ELR (cell line): ENCODE measurements at regions not wholly inside any gene's neighbourhood (a gene's known extent, or its start where the extent isn't known, plus 50 kb on each side); places are given as distances from the start of the nearest gene placed in this dataset.
A peak's percentile ranks its signal among the peaks of the same experiment; 100 is the strongest.
"Not testable (repeated sequence)": the region's sequence is repeated elsewhere in the genome, so short reads cannot be mapped to it uniquely, and the experiment has no call there.

ENCODE experiments used
- DNase-seq: peaks from one replicate; pipeline ENCODE4 v3.0.0-alpha.2; 2015; ENCODE audit warnings: low read depth

GRCh38 chrX:155819966-155820491 is 61.1 kb upstream of the VAMP7 start:
- DNase-seq = peak; percentile 73

DNA sequence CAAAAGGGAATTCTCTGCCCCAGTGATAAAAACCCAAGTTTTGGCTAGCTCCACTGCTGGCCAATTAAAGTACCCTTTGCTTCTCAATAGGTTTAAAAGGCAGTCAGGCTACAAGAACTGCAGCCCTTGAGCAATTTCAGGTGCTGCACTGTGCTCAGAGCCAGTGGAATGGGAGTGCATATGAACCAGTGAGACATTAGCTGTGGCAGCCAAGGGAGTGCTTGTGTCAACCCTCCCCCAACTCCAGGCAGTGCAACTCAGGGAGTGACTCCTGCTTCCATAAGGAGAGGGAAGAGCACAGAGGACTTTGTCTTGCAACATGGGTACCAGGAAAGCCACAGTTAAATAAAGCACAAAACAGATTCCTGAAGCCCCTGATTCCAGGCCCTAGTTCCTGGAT is 61.6 kb upstream of the VAMP7 start:
- no peak for DNase-seq

DNA sequence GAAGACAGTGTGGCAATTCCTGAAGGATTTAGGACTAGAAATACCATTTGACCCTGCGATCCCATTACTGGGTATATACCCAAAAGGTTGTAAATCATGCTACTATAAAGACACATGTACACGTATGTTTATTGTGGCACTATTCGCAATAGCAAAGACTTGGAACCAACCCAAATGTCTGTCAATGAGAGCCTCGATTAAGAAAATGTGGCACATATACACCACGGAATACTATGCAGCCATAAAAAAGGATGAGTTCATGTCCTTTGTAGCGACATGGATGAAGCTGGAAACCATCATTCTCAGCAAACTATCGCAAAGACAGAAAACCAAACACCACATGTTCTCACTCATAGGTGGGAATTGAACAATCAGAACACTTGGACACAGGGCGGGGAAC is 66.8 kb upstream of the VAMP7 start:
- not testable (repeated sequence) for DNase-seq

DNA sequence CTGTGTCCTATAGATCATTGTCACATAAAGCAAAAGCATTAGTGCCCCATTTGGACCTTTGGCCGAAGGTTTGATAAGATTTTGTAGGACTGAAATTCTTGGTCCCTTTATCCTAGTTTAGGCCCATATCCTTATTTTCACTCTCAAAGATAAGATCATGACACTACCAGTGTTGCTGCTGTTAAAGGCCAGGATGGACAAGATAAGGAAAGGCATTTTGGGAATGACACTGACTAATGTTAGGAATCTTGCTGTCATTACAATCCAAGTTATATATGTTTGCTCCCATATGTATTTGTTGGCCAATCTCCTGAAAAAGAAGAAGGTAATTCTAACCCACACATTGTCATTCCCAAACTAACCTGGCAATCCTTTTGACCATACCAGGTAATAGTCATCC is 101.3 kb upstream of the VAMP7 start:
- no peak for DNase-seq

DNA sequence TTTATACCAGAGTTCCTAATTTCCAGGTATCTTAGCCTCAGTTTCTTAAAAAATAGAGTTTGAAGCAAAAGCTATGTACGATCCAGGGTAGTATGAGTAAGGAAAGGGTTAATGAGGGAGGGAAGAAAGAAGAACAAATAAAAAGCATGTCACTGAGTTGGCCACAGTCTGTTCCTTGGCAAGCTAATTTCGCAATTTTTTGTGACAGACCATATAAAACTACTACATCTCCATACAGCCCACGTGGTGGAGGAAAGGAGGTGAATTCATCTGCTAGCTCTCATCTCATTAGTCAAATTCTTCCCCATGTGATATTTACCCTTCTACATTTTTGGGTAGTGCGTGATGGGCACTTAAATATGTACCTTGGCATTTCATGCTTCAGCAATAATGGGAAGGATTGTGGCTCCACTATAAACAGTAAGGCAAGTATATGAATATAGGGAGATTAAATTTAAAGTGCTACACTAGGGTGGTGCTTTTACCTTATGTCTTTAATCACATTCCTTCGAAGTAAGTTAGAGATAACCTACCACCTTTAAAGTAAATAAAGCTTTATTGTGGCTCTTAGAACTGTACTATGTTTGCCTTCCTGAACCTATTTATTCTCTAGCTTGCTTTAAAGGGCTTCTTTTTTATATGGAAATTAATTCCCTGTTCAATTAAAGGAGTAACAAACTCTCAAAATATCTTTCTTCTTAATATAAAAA is 102.1 kb upstream of the VAMP7 start:
- DNase-seq = no peak

DNA sequence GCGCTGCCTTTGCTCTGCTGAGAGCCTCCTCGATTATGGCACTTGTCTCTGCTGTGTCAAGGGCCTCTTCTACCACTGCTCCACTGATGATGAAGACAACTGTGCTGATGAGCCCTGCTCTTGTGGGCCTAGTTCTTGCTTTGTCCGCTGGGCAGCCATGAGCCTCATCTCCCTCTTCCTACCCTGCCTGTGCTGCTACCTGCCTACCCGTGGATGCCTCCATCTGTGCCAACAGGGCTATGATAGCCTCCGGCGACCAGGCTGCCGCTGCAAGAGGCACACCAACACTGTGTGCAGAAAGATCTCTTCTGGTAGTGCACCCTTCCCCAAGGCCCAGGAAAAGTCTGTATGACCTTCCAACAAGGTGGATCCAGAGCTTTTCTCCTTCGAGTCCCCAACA is 106.8 kb upstream of the VAMP7 start:
- no peak for DNase-seq

- peak; percentile 61 for DNase-seq
Observed at GRCh38 chrX:155767876-155768769, 113.0 kb upstream of the VAMP7 start.

GRCh38 chrX:155767051-155767875 is 113.9 kb upstream of the VAMP7 start:
- DNase-seq = peak; percentile 84

DNA sequence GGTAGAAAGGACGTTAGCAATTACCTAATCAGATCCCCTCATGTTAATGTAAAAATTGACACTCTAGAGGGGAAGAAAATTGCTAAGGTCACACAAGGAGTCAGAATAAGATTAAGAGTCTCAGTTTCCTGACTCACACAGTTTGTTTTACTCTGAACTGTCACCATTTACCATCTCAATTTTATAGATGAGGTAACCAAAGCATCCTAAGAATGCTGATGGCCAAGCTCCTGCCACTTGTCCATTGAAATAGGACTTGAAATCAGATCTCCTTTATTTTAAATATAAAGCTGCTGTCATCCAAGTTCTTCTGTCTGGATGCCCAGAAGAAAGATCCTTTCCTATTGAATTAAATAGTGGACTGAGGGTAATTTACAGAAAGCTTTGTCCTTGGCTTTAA is 114.8 kb upstream of the VAMP7 start:
- DNase-seq = no peak

DNA sequence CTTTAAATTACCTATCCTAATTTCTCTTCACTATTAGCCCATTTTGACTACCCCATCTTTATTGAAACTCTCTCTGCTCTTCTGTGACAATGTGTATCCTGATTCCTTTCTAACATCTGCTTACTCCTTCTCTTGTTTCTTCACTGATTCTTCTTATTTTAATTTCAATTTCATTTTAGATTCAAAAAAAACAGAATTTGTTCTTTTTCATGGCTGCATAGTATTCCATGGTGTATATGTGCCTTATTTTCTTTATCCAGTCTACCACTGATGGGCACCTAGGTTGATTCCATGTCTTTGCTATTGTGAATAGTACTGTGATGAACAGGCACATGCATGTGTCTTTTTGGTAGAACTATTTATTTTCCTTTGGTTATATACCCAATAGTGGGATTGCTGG is 120.0 kb upstream of the VAMP7 start:
- DNase-seq = no peak

DNA sequence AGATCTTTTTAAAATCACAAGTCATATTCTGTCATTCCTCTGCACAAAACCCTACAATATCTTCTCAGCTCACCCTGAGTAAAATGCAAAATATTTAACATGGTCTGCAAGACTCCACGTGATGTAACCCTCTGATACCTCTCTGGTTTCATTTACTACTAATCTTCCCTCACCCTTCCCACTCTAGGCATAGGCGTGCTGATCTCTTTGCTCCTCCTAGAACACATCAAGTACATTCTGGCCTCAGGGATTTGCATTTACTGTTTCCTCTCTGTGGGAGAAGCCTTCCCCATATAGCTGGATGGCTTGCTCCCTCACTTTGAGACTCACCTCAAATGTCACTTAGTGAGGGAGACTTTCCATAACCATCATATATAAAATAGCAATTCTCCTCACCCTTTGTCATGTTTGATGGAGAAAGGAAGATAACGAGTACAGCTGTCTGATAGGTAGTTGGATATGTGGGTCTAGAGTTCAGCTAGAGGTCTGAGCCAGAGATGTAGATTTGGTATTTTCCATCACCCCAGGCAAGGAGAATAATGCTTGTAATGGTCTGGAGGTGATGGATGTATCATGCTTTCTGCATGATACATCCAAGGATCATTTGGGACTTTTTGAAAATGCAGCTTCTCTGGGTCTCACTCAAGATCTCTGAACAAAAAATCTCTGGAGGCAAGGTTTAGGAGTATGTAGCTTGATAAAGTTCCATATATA is 123.9 kb upstream of the VAMP7 start:
- DNase-seq = no peak

DNA sequence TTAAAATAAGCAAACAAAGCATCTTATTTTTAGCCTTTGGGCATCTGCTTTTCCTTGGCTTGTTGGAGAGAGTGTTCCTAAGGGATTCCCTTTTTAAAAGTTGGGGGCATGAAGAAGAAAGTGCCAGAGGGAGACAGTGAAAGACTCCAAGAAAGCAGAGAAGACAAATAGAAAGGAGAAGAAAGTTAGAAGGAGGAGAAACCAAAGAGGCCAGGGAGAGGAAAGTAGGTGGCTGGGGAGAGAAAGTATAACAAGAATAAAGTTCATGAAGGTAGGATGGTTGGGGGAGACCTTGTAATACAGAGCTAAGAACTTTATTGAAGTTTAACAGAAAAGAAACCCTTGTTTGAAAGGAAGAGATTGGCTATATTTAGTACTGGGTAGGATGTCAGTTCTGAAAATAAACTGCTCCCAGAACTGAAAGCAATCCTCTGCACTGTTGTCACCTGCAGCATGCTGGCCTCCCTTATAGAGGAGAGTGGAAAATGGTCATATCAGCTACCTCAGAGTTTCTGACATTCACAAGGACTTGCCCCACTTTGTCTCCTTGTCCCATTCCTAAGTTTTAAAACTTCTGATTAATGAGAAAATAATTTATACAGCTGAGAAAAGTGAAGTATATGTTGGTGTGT is 125.3 kb upstream of the VAMP7 start:
- DNase-seq = no peak

DNA sequence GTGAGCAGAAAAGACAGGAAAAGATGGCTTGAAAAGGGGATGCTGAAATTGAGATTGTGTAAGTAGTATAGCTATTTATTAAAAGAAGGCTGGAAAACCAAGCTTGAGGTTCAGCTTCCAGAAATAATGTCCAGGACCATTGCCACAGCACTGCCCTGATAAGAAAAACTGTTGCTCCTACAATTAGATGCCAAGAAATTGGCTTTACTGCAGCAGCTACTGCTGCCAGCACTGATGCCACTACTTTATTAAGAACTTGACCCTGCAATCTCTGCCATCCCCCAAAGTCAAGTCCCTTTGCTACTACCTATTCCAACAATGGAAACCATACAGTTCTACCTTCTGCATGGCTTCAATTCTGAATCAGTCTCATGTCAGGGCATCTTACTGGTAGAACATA is 130.0 kb upstream of the VAMP7 start:
- DNase-seq = no peak

DNA sequence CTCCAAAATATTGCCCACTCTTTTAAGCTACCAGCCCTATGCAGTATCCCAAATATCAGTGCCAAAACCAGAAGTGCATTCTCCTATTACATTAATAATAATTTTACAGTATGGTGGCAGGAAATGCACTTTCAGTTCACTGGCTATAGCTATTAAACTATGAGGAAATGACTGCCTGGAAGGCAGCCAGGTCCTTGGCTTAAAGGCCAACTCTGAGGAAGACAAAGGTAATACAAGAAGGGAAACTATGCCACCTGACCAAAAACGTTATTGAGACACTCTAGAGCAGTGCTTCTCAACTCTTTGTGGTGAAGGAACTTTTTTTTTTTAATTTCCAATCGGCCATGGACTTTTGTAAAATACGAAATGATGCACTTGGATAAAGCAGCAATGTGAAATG is 133.6 kb upstream of the VAMP7 start:
- no peak for DNase-seq

GRCh38 chrX:155745792-155746191 is 133.0 kb upstream of the TMLHE start:
- no peak for DNase-seq

- no peak for DNase-seq
Observed at GRCh38 chrX:155744534-155744933, 131.8 kb upstream of the TMLHE start.

DNA sequence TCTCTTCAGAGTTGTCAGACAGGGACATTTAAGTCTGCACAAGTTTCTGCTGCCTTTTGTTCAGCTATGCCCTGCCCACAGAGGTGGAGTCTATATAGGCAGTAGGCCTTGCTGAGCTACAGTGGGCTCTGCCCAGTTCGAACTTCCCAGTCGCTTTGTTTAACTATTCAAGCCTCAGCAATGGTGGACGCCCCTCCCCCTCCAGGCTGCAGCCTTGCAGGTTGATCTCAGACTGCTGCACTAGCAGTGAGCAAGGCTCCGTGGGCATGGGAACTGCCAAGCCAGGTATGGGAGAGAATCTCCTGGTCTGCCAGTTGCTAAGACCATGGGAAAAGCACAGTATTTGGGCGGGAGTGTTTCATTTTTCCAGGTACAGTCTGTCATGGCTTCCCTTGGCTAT is 115.6 kb upstream of the TMLHE start:
- DNase-seq = not testable (repeated sequence)

DNA sequence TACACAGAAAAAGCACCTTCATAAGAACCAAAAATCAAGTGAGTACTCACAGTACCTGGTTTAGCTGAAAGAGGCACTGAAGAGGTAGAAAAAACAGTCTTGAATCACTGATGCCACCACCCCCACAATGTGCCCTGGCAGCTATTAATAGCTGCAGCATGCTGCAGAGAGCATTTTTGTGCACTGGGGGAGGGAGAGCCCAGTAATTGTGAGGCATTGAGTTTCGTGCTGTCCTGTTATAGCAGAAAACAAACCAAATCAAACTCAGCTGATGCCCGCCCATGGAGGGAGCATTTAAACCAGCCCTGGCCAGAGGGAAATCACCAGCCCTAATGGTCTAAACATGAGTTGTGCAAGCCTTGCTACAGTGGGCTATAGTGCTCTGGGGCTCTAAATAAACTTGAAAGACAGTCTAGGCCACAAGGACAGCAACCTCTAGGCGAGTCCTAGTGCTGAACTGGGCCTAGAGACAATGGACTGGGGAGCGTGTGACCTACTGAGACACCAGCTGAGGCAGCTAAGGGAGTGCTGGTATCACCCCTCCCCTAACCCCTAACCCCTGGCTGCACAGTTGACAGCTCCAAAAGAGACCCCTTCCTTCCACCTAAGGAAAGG is 106.3 kb upstream of the TMLHE start:
- no peak for DNase-seq

DNA sequence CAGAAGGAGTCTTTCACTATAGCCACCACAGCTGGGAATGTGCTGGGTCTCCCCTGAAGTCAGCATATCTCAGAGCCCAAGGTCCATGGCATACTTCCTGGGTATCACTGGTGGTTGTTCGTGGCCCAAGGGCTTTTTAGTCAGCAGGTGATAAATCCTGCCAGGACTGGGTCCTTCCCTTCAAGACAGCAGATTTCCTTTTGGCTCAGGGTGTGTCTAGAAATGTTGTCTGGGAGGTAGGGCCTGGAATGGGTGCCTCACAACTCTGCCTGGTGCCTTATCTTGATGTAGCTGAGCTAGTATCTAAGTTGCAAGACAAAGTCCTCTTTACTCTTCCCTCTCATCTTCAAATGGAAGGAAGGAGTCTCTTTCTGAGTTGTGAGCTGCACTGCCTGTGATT is 102.4 kb upstream of the TMLHE start:
- no peak for DNase-seq

DNA sequence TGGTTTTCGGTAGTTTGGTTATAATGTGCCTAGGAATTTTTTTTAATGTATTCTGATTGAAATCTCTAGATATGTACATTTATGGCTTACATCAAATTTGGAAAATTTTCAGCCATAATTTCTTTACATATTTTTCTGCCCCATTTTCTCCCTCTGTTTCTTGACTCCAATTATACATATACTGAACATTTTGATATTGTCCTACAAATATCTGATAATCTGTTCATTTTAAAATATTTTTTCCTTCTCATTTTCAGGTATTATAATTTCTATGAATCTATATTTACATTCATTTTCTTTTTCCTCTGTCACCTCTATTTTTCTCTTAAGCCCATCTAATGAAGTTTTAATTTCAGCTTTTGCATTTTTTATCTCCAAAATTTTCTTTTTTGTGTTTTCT is 82.7 kb upstream of the TMLHE start:
- no peak for DNase-seq

GRCh38 chrX:155694649-155695048 is 81.9 kb upstream of the TMLHE start:
- DNase-seq = no peak
